ENCODE measurements at regions not wholly inside any gene's neighbourhood (a gene's known extent, or its start where the extent isn't known, plus 50 kb on each side); places are given as distances from the start of the nearest gene placed in this dataset.

DNA sequence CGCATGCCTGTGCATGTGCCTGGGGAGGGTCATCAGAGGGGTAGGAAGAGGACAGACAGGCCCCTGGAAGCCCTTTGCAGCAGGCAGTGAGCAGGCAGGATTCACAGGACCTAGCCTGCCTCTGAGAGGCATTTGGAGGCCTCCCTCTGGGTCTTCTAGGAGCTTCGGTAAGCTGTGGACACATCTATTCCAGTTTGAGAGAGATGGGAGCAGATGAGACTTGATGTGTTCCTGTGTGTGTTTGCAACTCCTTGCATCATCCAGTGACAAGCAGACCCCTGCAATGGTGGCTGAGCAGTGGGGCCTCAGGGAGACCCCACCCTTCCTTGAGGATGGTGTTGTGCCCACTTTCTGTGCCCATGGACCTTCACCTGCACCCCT is 64.0 kb downstream of the GADD45G start:
- H3K4me2 ChIP-seq = no peak overlapping the region
- H3K9me2 ChIP-seq (ENCODE audit: insufficient read depth) = 0 out of 2 replicates have a peak, but pooled peaks cover 6% of the 10 kb centered on the region
- H4K20me1 ChIP-seq (replicated peaks; ENCODE audit: insufficient read depth) = no peaks in the 10 kb centered on the region
- no peak overlapping the region for H2AFZ ChIP-seq
- no peaks in the 10 kb centered on the region for H3K36me3 ChIP-seq (ENCODE audit: insufficient read depth)
- H3K4me1 ChIP-seq (ENCODE audit: insufficient read depth) = no peaks in the 10 kb centered on the region
- H3K9me3 Mint-ChIP-seq = peaks cover 8% of the 10 kb centered on the region; the same call in 2 of the 3 replicates
- ATAC-seq = no peak
- DNase-seq (ENCODE audit: low spot score) = no peak
- H3K79me2 ChIP-seq (replicated peaks; ENCODE audit: insufficient read depth) = no peaks in the 10 kb centered on the region
- TF ChIP-seq, protein P1, sequence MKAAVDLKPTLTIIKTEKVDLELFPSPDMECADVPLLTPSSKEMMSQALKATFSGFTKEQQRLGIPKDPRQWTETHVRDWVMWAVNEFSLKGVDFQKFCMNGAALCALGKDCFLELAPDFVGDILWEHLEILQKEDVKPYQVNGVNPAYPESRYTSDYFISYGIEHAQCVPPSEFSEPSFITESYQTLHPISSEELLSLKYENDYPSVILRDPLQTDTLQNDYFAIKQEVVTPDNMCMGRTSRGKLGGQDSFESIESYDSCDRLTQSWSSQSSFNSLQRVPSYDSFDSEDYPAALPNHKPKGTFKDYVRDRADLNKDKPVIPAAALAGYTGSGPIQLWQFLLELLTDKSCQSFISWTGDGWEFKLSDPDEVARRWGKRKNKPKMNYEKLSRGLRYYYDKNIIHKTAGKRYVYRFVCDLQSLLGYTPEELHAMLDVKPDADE (IDR thresholded peaks at IDR 0.05) = no peak
- TF ChIP-seq, protein P2, sequence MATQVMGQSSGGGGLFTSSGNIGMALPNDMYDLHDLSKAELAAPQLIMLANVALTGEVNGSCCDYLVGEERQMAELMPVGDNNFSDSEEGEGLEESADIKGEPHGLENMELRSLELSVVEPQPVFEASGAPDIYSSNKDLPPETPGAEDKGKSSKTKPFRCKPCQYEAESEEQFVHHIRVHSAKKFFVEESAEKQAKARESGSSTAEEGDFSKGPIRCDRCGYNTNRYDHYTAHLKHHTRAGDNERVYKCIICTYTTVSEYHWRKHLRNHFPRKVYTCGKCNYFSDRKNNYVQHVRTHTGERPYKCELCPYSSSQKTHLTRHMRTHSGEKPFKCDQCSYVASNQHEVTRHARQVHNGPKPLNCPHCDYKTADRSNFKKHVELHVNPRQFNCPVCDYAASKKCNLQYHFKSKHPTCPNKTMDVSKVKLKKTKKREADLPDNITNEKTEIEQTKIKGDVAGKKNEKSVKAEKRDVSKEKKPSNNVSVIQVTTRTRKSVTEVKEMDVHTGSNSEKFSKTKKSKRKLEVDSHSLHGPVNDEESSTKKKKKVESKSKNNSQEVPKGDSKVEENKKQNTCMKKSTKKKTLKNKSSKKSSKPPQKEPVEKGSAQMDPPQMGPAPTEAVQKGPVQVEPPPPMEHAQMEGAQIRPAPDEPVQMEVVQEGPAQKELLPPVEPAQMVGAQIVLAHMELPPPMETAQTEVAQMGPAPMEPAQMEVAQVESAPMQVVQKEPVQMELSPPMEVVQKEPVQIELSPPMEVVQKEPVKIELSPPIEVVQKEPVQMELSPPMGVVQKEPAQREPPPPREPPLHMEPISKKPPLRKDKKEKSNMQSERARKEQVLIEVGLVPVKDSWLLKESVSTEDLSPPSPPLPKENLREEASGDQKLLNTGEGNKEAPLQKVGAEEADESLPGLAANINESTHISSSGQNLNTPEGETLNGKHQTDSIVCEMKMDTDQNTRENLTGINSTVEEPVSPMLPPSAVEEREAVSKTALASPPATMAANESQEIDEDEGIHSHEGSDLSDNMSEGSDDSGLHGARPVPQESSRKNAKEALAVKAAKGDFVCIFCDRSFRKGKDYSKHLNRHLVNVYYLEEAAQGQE (IDR thresholded peaks at IDR 0.05; ENCODE audit: unreplicated experiment) = no peak
- no peak for TF ChIP-seq CREB1 (CRISPR knock-in tag; IDR thresholded peaks at IDR 0.05; ENCODE audit: low read depth)
- no peak for TF ChIP-seq NANOG (IDR thresholded peaks at IDR 0.05; ENCODE audit: borderline replicate concordance)
- no peak for TF ChIP-seq EZH2phosphoT487 (IDR thresholded peaks at IDR 0.05; ENCODE audit: unreplicated experiment)
- TF ChIP-seq JUNB (IDR thresholded peaks at IDR 0.05; ENCODE audit: unreplicated experiment) = no peak
- TF ChIP-seq EZH2 (IDR thresholded peaks at IDR 0.05; ENCODE audit: low read depth, unreplicated experiment) = no peak
- TF ChIP-seq, protein P3, sequence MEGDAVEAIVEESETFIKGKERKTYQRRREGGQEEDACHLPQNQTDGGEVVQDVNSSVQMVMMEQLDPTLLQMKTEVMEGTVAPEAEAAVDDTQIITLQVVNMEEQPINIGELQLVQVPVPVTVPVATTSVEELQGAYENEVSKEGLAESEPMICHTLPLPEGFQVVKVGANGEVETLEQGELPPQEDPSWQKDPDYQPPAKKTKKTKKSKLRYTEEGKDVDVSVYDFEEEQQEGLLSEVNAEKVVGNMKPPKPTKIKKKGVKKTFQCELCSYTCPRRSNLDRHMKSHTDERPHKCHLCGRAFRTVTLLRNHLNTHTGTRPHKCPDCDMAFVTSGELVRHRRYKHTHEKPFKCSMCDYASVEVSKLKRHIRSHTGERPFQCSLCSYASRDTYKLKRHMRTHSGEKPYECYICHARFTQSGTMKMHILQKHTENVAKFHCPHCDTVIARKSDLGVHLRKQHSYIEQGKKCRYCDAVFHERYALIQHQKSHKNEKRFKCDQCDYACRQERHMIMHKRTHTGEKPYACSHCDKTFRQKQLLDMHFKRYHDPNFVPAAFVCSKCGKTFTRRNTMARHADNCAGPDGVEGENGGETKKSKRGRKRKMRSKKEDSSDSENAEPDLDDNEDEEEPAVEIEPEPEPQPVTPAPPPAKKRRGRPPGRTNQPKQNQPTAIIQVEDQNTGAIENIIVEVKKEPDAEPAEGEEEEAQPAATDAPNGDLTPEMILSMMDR (conservative IDR thresholded peaks at IDR 0.05; ENCODE audit: low read depth in 2 of 2) = no peak
- TF ChIP-seq ZNF331 (CRISPR knock-in tag; IDR thresholded peaks at IDR 0.05; ENCODE audit: low read depth) = no peak
- no peak for TF ChIP-seq ZNF114 (CRISPR knock-in tag; IDR thresholded peaks at IDR 0.05)
- TF ChIP-seq, protein P4, sequence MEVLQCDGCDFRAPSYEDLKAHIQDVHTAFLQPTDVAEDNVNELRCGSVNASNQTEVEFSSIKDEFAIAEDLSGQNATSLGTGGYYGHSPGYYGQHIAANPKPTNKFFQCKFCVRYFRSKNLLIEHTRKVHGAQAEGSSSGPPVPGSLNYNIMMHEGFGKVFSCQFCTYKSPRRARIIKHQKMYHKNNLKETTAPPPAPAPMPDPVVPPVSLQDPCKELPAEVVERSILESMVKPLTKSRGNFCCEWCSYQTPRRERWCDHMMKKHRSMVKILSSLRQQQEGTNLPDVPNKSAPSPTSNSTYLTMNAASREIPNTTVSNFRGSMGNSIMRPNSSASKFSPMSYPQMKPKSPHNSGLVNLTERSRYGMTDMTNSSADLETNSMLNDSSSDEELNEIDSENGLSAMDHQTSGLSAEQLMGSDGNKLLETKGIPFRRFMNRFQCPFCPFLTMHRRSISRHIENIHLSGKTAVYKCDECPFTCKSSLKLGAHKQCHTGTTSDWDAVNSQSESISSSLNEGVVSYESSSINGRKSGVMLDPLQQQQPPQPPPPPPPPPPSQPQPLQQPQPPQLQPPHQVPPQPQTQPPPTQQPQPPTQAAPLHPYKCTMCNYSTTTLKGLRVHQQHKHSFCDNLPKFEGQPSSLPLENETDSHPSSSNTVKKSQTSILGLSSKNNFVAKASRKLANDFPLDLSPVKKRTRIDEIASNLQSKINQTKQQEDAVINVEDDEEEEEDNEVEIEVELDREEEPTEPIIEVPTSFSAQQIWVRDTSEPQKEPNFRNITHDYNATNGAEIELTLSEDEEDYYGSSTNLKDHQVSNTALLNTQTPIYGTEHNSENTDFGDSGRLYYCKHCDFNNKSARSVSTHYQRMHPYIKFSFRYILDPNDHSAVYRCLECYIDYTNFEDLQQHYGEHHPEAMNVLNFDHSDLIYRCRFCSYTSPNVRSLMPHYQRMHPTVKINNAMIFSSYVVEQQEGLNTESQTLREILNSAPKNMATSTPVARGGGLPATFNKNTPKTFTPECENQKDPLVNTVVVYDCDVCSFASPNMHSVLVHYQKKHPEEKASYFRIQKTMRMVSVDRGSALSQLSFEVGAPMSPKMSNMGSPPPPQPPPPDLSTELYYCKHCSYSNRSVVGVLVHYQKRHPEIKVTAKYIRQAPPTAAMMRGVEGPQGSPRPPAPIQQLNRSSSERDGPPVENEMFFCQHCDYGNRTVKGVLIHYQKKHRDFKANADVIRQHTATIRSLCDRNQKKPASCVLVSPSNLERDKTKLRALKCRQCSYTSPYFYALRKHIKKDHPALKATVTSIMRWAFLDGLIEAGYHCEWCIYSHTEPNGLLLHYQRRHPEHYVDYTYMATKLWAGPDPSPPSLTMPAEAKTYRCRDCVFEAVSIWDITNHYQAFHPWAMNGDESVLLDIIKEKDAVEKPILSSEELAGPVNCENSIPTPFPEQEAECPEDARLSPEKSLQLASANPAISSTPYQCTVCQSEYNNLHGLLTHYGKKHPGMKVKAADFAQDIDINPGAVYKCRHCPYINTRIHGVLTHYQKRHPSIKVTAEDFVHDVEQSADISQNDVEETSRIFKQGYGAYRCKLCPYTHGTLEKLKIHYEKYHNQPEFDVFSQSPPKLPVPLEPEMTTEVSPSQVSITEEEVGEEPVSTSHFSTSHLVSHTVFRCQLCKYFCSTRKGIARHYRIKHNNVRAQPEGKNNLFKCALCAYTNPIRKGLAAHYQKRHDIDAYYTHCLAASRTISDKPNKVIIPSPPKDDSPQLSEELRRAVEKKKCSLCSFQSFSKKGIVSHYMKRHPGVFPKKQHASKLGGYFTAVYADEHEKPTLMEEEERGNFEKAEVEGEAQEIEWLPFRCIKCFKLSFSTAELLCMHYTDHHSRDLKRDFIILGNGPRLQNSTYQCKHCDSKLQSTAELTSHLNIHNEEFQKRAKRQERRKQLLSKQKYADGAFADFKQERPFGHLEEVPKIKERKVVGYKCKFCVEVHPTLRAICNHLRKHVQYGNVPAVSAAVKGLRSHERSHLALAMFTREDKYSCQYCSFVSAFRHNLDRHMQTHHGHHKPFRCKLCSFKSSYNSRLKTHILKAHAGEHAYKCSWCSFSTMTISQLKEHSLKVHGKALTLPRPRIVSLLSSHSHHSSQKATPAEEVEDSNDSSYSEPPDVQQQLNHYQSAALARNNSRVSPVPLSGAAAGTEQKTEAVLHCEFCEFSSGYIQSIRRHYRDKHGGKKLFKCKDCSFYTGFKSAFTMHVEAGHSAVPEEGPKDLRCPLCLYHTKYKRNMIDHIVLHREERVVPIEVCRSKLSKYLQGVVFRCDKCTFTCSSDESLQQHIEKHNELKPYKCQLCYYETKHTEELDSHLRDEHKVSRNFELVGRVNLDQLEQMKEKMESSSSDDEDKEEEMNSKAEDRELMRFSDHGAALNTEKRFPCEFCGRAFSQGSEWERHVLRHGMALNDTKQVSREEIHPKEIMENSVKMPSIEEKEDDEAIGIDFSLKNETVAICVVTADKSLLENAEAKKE (CRISPR knock-in tag; IDR thresholded peaks at IDR 0.05) = no peak
- no peak for TF ChIP-seq STAT1 (IDR thresholded peaks at IDR 0.05; ENCODE audit: unreplicated experiment)
- TF ChIP-seq POLR2AphosphoS5 (IDR thresholded peaks at IDR 0.05; ENCODE audit: low read depth) = no peak
- no peak overlapping the region for H3K27ac Mint-ChIP-seq
- peaks cover 12% of the 10 kb centered on the region for H3K27me3 Mint-ChIP-seq (ENCODE audit: insufficient read depth, low read depth, poor library complexity)
- H3K27me3 ChIP-seq (ENCODE audit: insufficient read depth) = no peaks in the 10 kb centered on the region
- H3K4me1 Mint-ChIP-seq = peaks cover 25% of the 10 kb centered on the region
- no peak overlapping the region for H3K4me3 Mint-ChIP-seq
- H3F3A ChIP-seq (replicated peaks; ENCODE audit: low read depth) = no peaks in the 10 kb centered on the region
- H3K27ac ChIP-seq (ENCODE audit: low read depth) = no peak overlapping the region
- H3K36me3 Mint-ChIP-seq (ENCODE audit: low read depth) = peaks cover 3% of the 10 kb centered on the region; the same call in 2 of the 3 replicates
- no peak overlapping the region for H3K4me3 ChIP-seq

Data from GM23338 (cell line).